ENCODE measurements at regions not wholly inside any gene's neighbourhood (a gene's known extent, or its start where the extent isn't known, plus 50 kb on each side); places are given as distances from the start of the nearest gene placed in this dataset.

- TF ChIP-seq GATA3 (IDR thresholded peaks at IDR 0.05; ENCODE audit: low read depth, low read length) (no peak), GATA2 (IDR thresholded peaks at IDR 0.05; ENCODE audit: low read depth, low read length) (no peak)
Measured at GRCh38 chr1:181911715-181912114, 149.8 kb downstream of the ZNF648 start.

- TF ChIP-seq GATA2 (IDR thresholded peaks at IDR 0.05; ENCODE audit: low read depth, low read length) (no peak), GATA3 (IDR thresholded peaks at IDR 0.05; ENCODE audit: low read depth, low read length) (no peak)
Measured at GRCh38 chr1:181910905-181911304, 150.6 kb downstream of the ZNF648 start.

GRCh38 chr1:181909010-181909409 lies 152.5 kb downstream of the ZNF648 start:
- no peak for TF ChIP-seq GATA2 (IDR thresholded peaks at IDR 0.05; ENCODE audit: low read depth, low read length)

- no peak for TF ChIP-seq GATA3 (IDR thresholded peaks at IDR 0.05; ENCODE audit: low read depth, low read length)
- TF ChIP-seq GATA2 (IDR thresholded peaks at IDR 0.05; ENCODE audit: low read depth, low read length) = no peak
Measured at GRCh38 chr1:181906631-181907030, 154.9 kb downstream of the ZNF648 start.

- TF ChIP-seq GATA2 (IDR thresholded peaks at IDR 0.05; ENCODE audit: low read depth, low read length) = no peak
- TF ChIP-seq GATA3 (IDR thresholded peaks at IDR 0.05; ENCODE audit: low read depth, low read length) = no peak
Measured at GRCh38 chr1:181905944-181906597, 155.4 kb downstream of the ZNF648 start.

- TF ChIP-seq GATA2 (IDR thresholded peaks at IDR 0.05; ENCODE audit: low read depth, low read length) (no peak), GATA3 (IDR thresholded peaks at IDR 0.05; ENCODE audit: low read depth, low read length) (no peak)
Measured at GRCh38 chr1:181898773-181899172, 162.7 kb downstream of the ZNF648 start.

- TF ChIP-seq GATA2 (IDR thresholded peaks at IDR 0.05; ENCODE audit: low read depth, low read length) = no peak
- no peak for TF ChIP-seq GATA3 (IDR thresholded peaks at IDR 0.05; ENCODE audit: low read depth, low read length)
Measured at GRCh38 chr1:181896824-181897223, 164.7 kb downstream of the ZNF648 start.

- TF ChIP-seq GATA2 (IDR thresholded peaks at IDR 0.05; ENCODE audit: low read depth, low read length) (no peak), GATA3 (IDR thresholded peaks at IDR 0.05; ENCODE audit: low read depth, low read length) (no peak)
Measured at GRCh38 chr1:181894439-181894859, 167.1 kb downstream of the ZNF648 start.

- TF ChIP-seq GATA2 (IDR thresholded peaks at IDR 0.05; ENCODE audit: low read depth, low read length) (no peak), GATA3 (IDR thresholded peaks at IDR 0.05; ENCODE audit: low read depth, low read length) (no peak)
Measured at GRCh38 chr1:181893937-181894336, 167.6 kb downstream of the ZNF648 start.

- TF ChIP-seq GATA2 (IDR thresholded peaks at IDR 0.05; ENCODE audit: low read depth, low read length) (no peak), GATA3 (IDR thresholded peaks at IDR 0.05; ENCODE audit: low read depth, low read length) (no peak)
Measured at GRCh38 chr1:181872562-181872961, 188.9 kb downstream of the ZNF648 start.

- TF ChIP-seq GATA3 (IDR thresholded peaks at IDR 0.05; ENCODE audit: low read depth, low read length) = no peak
Measured at GRCh38 chr1:181863736-181864135, 197.8 kb downstream of the ZNF648 start.

GRCh38 chr1:181863006-181863405 lies 198.5 kb downstream of the ZNF648 start:
- no peak for TF ChIP-seq GATA3 (IDR thresholded peaks at IDR 0.05; ENCODE audit: low read depth, low read length)
- TF ChIP-seq GATA2 (IDR thresholded peaks at IDR 0.05; ENCODE audit: low read depth, low read length) = no peak

GRCh38 chr1:181858135-181858534 lies 203.4 kb downstream of the ZNF648 start:
- TF ChIP-seq GATA2 (IDR thresholded peaks at IDR 0.05; ENCODE audit: low read depth, low read length) (no peak), GATA3 (IDR thresholded peaks at IDR 0.05; ENCODE audit: low read depth, low read length) (no peak)
